ENCODE measurements at regions not wholly inside any gene's neighbourhood (a gene's known extent, or its start where the extent isn't known, plus 50 kb on each side); places are given as distances from the start of the nearest gene placed in this dataset.

- no peak for DNase-seq (ENCODE audit: low read depth in 2 of 3, low spot score in 1 of 3)
Observed at GRCh38 chr5:90201923-90202322, 207.6 kb downstream of the CETN3 start.

GRCh38 chr5:90193185-90193822, 216.3 kb downstream of the CETN3 start:
- no peak for DNase-seq (ENCODE audit: low read depth in 2 of 3, low spot score in 1 of 3)

GRCh38 chr5:90191352-90192045, 218.1 kb downstream of the CETN3 start:
- DNase-seq (ENCODE audit: low read depth in 2 of 3, low spot score in 1 of 3), result no peak

DNA sequence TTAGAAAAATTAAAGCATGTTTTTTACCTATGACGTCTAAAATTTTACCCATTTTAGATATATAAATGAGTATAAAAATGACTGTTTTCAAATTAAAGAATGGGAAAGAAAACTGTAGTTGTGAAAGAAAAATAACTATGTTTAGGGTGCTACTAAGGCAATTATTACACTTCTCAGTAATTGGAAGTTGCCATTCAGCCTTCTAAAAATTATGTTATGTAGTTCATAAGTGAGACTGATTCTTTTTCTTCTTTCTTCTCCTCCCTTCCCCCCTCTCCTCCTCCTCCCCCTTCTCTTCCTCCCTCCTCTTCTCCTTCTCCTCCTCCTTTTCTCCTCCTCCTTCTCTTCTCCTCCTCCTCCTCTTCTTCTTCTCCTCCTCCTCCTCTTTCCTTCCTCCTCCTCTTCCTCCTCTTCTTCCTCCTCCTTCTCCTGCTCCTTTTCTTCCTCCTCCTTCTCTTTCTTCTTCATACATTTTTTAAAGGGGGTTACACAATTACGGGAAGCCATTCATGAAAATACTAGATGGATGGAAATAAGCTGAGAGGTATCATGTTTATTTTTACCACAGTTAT, 223.6 kb downstream of the CETN3 start:
- DNase-seq (ENCODE audit: low read depth in 2 of 3, low spot score in 1 of 3), result no peak

- no peak for DNase-seq (ENCODE audit: low read depth in 2 of 3, low spot score in 1 of 3)
Observed at GRCh38 chr5:90184764-90185163, 224.8 kb downstream of the CETN3 start.

GRCh38 chr5:90182726-90183125, 226.8 kb downstream of the CETN3 start:
- DNase-seq (ENCODE audit: low read depth in 2 of 3, low spot score in 1 of 3), result no peak

DNA sequence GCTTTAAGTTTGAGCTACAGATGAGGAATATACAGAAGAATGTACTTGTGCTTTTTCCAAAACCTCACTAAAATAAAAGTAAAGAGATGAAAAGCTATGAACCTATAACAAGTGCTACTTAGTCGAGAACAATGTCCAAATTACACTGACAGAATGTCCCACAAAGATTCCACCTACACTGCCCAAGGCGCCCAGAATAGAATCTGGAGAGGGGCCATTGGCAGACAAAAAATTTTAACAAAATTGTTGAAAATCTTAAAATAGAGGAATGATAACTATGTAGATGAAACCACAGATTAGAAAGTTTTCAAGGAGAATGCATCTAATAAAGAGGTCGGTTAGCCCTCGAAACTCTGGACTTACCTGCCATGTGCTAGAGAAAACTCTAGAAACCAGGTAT, 235.3 kb downstream of the CETN3 start:
- DNase-seq (ENCODE audit: low read depth in 2 of 3, low spot score in 1 of 3), result no peak

- no peak for DNase-seq (ENCODE audit: low read depth in 2 of 3, low spot score in 1 of 3)
Observed at GRCh38 chr5:90173299-90174030, 236.1 kb downstream of the CETN3 start.

DNA sequence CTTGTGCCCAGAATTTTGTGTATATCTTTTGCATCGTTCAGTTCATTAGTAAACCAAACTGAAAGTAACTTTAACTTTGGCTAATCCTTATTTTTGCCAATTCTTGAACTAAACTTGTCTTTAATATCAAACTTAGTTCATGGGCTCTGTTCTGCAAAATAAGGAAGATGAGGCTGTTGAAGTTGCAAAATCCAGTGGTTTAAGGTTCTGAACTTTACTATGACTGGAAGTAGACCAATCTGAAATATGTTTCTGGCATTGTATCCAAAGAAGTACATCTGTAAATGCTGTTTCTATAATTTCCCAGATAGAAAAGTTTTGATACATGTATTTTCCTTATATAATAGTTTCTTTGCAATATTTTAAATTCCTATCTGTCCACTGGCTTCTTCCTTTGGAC, 238.1 kb downstream of the CETN3 start:
- DNase-seq (ENCODE audit: low read depth in 2 of 3, low spot score in 1 of 3), result no peak

DNA sequence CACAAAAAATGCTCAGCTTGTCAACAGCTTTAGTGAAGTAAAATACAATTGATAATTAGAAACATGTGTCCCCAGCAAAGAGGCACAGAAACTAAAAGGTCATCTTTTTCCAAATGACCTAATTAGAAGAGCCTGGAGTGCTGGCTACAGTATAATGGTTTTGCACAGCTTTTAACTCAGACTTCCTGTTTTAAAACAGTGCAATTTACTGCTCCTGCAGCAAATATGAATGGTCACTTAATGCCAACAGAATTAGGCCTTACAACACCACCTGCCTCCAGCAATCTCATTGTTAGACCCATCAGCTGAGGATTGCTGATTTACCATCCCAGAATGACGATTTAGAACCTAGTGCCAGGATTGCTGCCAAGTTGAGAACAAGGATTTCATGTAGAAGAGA, 239.3 kb downstream of the CETN3 start:
- no peak for DNase-seq (ENCODE audit: low read depth in 2 of 3, low spot score in 1 of 3)

DNA sequence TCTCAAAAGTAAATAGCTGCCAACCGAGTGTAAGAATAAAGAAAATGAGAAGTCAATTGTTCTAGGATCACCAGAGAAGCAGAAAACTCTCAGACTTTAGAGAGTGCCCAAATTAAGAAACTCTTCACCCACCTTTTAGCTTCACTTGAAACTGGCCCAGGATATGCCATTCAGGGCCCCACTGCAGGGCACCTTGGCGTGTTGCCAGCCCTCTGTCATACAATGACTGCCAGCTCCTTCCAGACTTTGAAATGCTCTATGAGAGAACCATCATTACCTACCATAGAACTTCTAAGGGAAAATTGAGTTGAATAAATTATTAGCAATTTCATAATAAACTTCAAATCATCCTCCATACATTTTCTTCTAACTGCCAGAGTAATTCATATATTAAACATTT, 240.5 kb downstream of the CETN3 start:
- no peak for DNase-seq (ENCODE audit: low read depth in 2 of 3, low spot score in 1 of 3)

GRCh38 chr5:90168399-90168798, 241.2 kb downstream of the CETN3 start:
- no peak for DNase-seq (ENCODE audit: low read depth in 2 of 3, low spot score in 1 of 3)

GRCh38 chr5:90166816-90167215, 242.7 kb downstream of the CETN3 start:
- no peak for DNase-seq (ENCODE audit: low read depth in 2 of 3, low spot score in 1 of 3)

DNA sequence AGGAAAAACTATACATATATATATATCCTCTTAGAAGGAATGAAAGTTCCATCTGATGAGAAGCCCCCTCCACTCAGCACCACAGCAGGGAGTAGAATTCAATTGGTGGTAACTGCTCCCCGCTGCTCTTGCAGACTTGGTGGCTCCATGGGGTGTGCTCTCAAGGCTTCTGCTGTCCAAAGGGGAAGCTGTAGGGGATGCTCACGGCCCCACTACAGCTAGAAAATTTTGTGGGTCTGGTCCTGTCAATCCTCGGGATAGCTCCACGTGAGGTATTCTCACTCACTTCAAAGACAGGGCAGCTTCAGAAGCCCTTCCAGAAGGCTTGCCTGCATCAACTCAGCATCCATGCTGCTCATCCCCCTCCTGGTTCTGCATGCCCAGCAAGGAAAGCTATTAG, 247.2 kb downstream of the CETN3 start:
- DNase-seq (ENCODE audit: low read depth in 2 of 3, low spot score in 1 of 3), result no peak

GRCh38 chr5:90161414-90161813, 248.1 kb downstream of the CETN3 start:
- no peak for DNase-seq (ENCODE audit: low read depth in 2 of 3, low spot score in 1 of 3)

- no peak for DNase-seq (ENCODE audit: low read depth in 2 of 3, low spot score in 1 of 3)
Observed at GRCh38 chr5:90158131-90158530, 251.4 kb downstream of the CETN3 start.

DNA sequence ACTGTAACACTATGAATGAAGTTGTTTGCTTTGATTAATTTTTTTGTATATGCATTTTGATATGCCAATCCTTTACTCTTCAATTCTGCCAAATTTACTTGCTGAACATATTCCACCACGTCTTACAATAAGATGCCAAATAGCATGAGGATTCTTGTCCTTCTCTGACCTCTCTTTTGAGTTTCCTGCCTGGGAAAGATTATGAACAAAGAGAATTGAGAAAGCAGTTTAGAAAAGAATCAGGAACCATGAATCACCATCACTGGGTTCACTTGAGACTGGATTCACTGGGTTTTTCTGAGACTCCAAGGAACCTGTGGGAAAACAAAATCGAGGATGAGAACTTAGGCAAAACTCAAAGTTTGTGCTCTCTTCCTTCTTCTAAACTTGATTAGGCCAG, 256.5 kb downstream of the CETN3 start:
- no peak for DNase-seq (ENCODE audit: low read depth in 2 of 3, low spot score in 1 of 3)

DNA sequence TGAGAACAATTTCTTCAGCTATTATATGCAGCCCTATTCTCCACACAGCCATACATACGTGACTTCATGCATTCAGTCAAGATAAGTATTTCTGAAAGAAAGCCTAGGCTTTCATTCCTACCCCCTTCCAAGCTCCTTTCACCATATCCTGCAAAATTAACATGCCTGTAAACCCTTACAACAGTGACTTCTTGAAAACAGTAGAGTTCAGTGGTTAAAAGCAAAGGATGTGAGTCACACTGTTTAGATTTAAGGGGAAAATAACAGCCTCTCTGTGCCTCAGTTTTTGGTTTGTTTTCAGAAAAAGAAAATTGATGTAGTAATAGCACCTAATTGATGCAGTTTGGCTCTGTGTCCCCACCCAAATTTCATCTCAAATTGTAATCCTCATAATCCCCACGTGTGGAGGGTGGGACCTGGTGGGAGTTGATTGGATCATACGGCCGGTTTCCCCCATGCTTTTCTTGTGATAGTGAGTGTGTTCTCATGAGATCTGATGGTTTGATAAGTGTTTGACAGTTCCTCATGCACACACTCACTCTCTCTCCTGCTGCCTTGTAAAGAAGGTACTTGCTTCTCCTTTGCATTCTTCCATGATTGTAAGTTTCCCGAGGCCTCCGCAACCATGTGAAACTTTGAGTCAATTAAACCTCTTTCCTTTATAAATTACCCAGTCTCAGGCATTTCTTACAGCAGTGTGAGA, 264.8 kb downstream of the CETN3 start:
- no peak for DNase-seq (ENCODE audit: low read depth in 2 of 3, low spot score in 1 of 3)

DNA sequence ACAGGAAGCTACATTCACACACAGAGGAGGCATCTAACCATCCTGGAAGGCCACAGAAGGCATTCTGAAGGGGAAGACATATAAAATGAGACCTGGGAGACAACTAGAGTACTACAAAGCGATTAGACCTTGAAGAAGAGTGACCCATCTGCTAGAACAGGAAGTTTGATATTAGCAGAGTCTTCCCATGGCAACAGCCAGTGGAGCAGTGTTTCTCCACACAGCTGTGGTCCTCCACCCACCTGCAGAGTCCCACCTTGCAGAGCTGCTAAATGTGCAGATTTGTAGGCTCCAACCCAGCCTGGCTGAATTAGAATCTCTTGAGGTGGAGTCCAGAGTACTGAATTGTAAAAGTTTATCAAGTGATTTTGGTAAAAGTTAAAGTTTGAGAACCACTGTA, 267.0 kb downstream of the CETN3 start:
- DNase-seq (ENCODE audit: low read depth in 2 of 3, low spot score in 1 of 3), result no peak

GRCh38 chr5:90141984-90142383, 267.6 kb downstream of the CETN3 start:
- no peak for DNase-seq (ENCODE audit: low read depth in 2 of 3, low spot score in 1 of 3)

- DNase-seq (ENCODE audit: low read depth in 2 of 3, low spot score in 1 of 3), result no peak
Observed at GRCh38 chr5:90136952-90137528, 272.5 kb downstream of the CETN3 start.

All from stimulated activated CD4-positive, alpha-beta T cell treated with anti-CD3 and anti-CD28 coated beads, Interleukin-12 subunit alpha, Interleukin-12 subunit beta, amount 100 ng/mL, for 48 hours (primary cell).